Fibroblast of lung (primary cell): ENCODE measurements at regions not wholly inside any gene's neighbourhood (a gene's known extent, or its start where the extent isn't known, plus 50 kb on each side); places are given as distances from the start of the nearest gene placed in this dataset.

Source experiments
- CTCF ChIP-seq, 2 donors: IDR thresholded peaks in 1 of 2; conservative IDR thresholded peaks in 1 of 2; 1 replicate in 1 of 2; 2 replicates in 1 of 2; pipeline ENCODE4 v1.5.1; 2011 to 2012; ENCODE audit warnings: low read length in 2 of 2, control low read depth in 1 of 2, inconsistent platforms in 1 of 2, low read depth in 1 of 2, mild to moderate bottlenecking in 1 of 2
- EZH2 ChIP-seq: IDR thresholded peaks from 2 replicates; pipeline ENCODE4 v1.5.1; 2012; ENCODE audit warnings: low read length, control low read depth, mild to moderate bottlenecking; ENCODE audit errors: missing control alignments

DNA sequence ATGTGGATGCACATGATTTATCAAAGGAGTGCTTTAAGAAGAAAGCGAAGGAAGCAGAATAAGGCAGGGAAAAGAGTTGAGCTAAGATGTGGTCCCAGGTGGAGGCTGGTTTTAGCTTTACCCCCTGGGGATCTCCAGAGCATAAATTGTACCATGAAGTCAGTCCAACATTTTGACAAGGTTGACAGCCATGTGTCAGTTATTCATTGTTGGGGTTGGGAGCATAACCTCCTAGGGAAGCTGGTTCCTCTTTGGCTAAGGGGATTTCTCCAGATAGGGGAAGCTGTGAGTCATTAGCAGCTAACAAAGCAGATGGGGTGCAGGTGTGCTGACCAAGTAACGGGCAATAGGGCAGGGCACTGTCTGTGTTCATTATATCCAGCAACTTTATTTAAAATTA is 123.7 kb upstream of the IGSF10 start:
- TF ChIP-seq CTCF (conservative IDR thresholded peaks at IDR 0.05 in 1 of 2, IDR thresholded peaks at IDR 0.05 in 1 of 2; ENCODE audit: low read depth in 1 of 2, low read length in 2 of 2) (no peak), EZH2 (no peak)
